T follicular helper cell (primary cell): ENCODE measurements at regions not wholly inside any gene's neighbourhood (a gene's known extent, or its start where the extent isn't known, plus 50 kb on each side); places are given as distances from the start of the nearest gene placed in this dataset.
"Not testable (repeated sequence)": the region's sequence is repeated elsewhere in the genome, so short reads cannot be mapped to it uniquely, and the experiment has no call there.

Source experiments
- DNase-seq: peaks from one replicate; pipeline ENCODE4 v3.0.0-alpha.2; 2020; ENCODE audit warnings: low read depth

- no peak for DNase-seq
Measured at GRCh38 chr21:31531967-31532366, 127.5 kb upstream of the SOD1 start.

GRCh38 chr21:31530897-31531705, 128.4 kb upstream of the SOD1 start:
- no peak for DNase-seq

GRCh38 chr21:31530364-31530763, 129.1 kb upstream of the SOD1 start:
- no peak for DNase-seq

- no peak for DNase-seq
Measured at GRCh38 chr21:31529406-31529805, 130.1 kb upstream of the SOD1 start.

- DNase-seq = no peak
Measured at GRCh38 chr21:31526040-31526439, 133.5 kb upstream of the SOD1 start.

GRCh38 chr21:31524140-31524539, 135.4 kb upstream of the SOD1 start:
- no peak for DNase-seq

GRCh38 chr21:31521515-31521914, 138.0 kb upstream of the SOD1 start:
- DNase-seq = no peak

GRCh38 chr21:31520561-31521098, 138.9 kb upstream of the SOD1 start:
- DNase-seq = no peak

- no peak for DNase-seq
Measured at GRCh38 chr21:31518580-31518979, 140.9 kb upstream of the SOD1 start.

GRCh38 chr21:31517664-31518414, 141.7 kb upstream of the SOD1 start:
- DNase-seq = no peak

GRCh38 chr21:31515253-31515652, 144.2 kb upstream of the SOD1 start:
- no peak for DNase-seq

- DNase-seq = no peak
Measured at GRCh38 chr21:31514598-31514997, 144.9 kb upstream of the SOD1 start.

- DNase-seq = not testable (repeated sequence)
Measured at GRCh38 chr21:31513541-31513940, 146.0 kb upstream of the SOD1 start.

GRCh38 chr21:31511999-31512398, 147.5 kb upstream of the SOD1 start:
- not testable (repeated sequence) for DNase-seq

- no peak for DNase-seq
Measured at GRCh38 chr21:31511258-31511657, 148.2 kb upstream of the SOD1 start.

GRCh38 chr21:31509194-31510017, 150.1 kb upstream of the SOD1 start:
- DNase-seq = peak; percentile 53

- no peak for DNase-seq
Measured at GRCh38 chr21:31505975-31506374, 153.5 kb upstream of the SOD1 start.

- DNase-seq = no peak
Measured at GRCh38 chr21:31503939-31504338, 155.6 kb upstream of the SOD1 start.

- no peak for DNase-seq
Measured at GRCh38 chr21:31503467-31503866, 156.0 kb upstream of the SOD1 start.

- DNase-seq = no peak
Measured at GRCh38 chr21:31502537-31503143, 156.9 kb upstream of the SOD1 start.

- DNase-seq = no peak
Measured at GRCh38 chr21:31501926-31502325, 157.6 kb upstream of the SOD1 start.

- DNase-seq = no peak
Measured at GRCh38 chr21:31500982-31501381, 156.9 kb upstream of the TIAM1 start.
